COLO668 (cell line): ENCODE measurements at regions not wholly inside any gene's neighbourhood (a gene's known extent, or its start where the extent isn't known, plus 50 kb on each side); places are given as distances from the start of the nearest gene placed in this dataset.

Experiments used
- DNase-seq: peaks from one replicate; lab custom pipeline; 2025; ENCODE audit not compliant: unreplicated experiment; lab: John Stamatoyannopoulos, UW

GRCh38 chr1:82348487-82348886 lies 547.8 kb downstream of the ADGRL2 start:
- no peak for DNase-seq

- DNase-seq = no peak
These were observed 545.4 kb downstream of the ADGRL2 start for GRCh38 chr1:82346141-82346540.

- no peak for DNase-seq
These were observed 542.6 kb downstream of the ADGRL2 start for GRCh38 chr1:82343381-82343780.

GRCh38 chr1:82337635-82338034 lies 536.9 kb downstream of the ADGRL2 start:
- DNase-seq = no peak

- no peak for DNase-seq
These were observed 529.6 kb downstream of the ADGRL2 start for GRCh38 chr1:82330330-82330729.

GRCh38 chr1:82329226-82329625 lies 528.5 kb downstream of the ADGRL2 start:
- DNase-seq = no peak

GRCh38 chr1:82323144-82323841 lies 522.6 kb downstream of the ADGRL2 start:
- no peak for DNase-seq

- no peak for DNase-seq
These were observed 521.1 kb downstream of the ADGRL2 start for GRCh38 chr1:82321794-82322193.

GRCh38 chr1:82319546-82319945 lies 518.8 kb downstream of the ADGRL2 start:
- DNase-seq = no peak

GRCh38 chr1:82318921-82319320 lies 518.2 kb downstream of the ADGRL2 start:
- DNase-seq = no peak

- no peak for DNase-seq
These were observed 517.5 kb downstream of the ADGRL2 start for GRCh38 chr1:82318265-82318664.

GRCh38 chr1:82317671-82318070 lies 516.9 kb downstream of the ADGRL2 start:
- DNase-seq = no peak

GRCh38 chr1:82299656-82300055 lies 498.9 kb downstream of the ADGRL2 start:
- DNase-seq = no peak

GRCh38 chr1:82299056-82299455 lies 498.3 kb downstream of the ADGRL2 start:
- no peak for DNase-seq

GRCh38 chr1:82297139-82297896 lies 496.6 kb downstream of the ADGRL2 start:
- no peak for DNase-seq

GRCh38 chr1:82287556-82287955 lies 486.8 kb downstream of the ADGRL2 start:
- no peak for DNase-seq

GRCh38 chr1:82284213-82284612 lies 483.5 kb downstream of the ADGRL2 start:
- DNase-seq = no peak

- DNase-seq = no peak
These were observed 478.5 kb downstream of the ADGRL2 start for GRCh38 chr1:82279241-82279640.

- no peak for DNase-seq
These were observed 473.1 kb downstream of the ADGRL2 start for GRCh38 chr1:82273816-82274215.

- no peak for DNase-seq
These were observed 468.7 kb downstream of the ADGRL2 start for GRCh38 chr1:82269431-82269830.

- DNase-seq = no peak
These were observed 468.1 kb downstream of the ADGRL2 start for GRCh38 chr1:82268826-82269225.

GRCh38 chr1:82266351-82266750 lies 465.6 kb downstream of the ADGRL2 start:
- no peak for DNase-seq

- DNase-seq = no peak
These were observed 464.7 kb downstream of the ADGRL2 start for GRCh38 chr1:82265436-82265835.
